HEK293T (cell line): ENCODE measurements at regions not wholly inside any gene's neighbourhood (a gene's known extent, or its start where the extent isn't known, plus 50 kb on each side); places are given as distances from the start of the nearest gene placed in this dataset.

ENCODE experiments used
- ARNT ChIP-seq: fragments of 450-650 bp; IDR thresholded peaks from 2 replicates; pipeline ENCODE4 v1.6.1; 2017; ENCODE audit warnings: mild to moderate bottlenecking
- BHLHE40 ChIP-seq: fragments of 450-650 bp; IDR thresholded peaks from 2 replicates; pipeline ENCODE4 v1.6.1; 2016; ENCODE audit warnings: mild to moderate bottlenecking, moderate library complexity, borderline replicate concordance
- FOXK2 ChIP-seq: fragments of 450-650 bp; IDR thresholded peaks from 2 replicates; pipeline ENCODE4 v1.6.1; 2016; ENCODE audit warnings: mild to moderate bottlenecking
- FOXM1 ChIP-seq: fragments of 450-650 bp; IDR thresholded peaks from 2 replicates; pipeline ENCODE4 v1.6.1; 2017; ENCODE audit warnings: mild to moderate bottlenecking, borderline replicate concordance
- ZNF384 ChIP-seq: fragments of 450-650 bp; IDR thresholded peaks from 2 replicates; pipeline ENCODE4 v1.6.1; 2016
- TF ChIP-seq, protein P1 (sequence below): fragments of 450-650 bp; IDR thresholded peaks from 2 replicates; pipeline ENCODE4 v1.6.1; 2016

DNA sequence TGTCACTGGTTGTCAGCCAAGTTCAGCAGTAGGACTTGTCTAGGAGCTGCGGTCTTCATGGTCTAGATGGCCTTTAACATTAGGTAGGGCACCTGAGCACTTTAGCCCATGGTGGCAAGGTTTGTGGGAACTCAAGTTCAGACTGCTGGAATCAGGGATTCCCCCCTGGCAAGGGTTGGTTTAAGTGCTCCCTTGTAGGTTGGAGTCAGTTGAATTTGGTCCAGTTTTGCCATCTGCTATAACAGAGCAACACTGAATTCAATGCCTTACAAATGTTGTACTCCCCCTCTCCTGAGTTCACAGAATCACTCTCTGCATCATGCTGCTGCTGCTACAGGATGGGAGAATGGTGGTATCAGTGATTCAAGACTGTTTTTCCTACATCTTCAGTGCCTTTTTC lies 509.3 kb downstream of the VGLL3 start:
- TF ChIP-seq FOXK2: no peak
- no peak for TF ChIP-seq ZNF384
- TF ChIP-seq BHLHE40: no peak
- TF ChIP-seq, protein P1, sequence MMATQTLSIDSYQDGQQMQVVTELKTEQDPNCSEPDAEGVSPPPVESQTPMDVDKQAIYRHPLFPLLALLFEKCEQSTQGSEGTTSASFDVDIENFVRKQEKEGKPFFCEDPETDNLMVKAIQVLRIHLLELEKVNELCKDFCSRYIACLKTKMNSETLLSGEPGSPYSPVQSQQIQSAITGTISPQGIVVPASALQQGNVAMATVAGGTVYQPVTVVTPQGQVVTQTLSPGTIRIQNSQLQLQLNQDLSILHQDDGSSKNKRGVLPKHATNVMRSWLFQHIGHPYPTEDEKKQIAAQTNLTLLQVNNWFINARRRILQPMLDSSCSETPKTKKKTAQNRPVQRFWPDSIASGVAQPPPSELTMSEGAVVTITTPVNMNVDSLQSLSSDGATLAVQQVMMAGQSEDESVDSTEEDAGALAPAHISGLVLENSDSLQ: no peak
- TF ChIP-seq FOXM1: no peak
- no peak for TF ChIP-seq ARNT
